ENCODE measurements at regions not wholly inside any gene's neighbourhood (a gene's known extent, or its start where the extent isn't known, plus 50 kb on each side); places are given as distances from the start of the nearest gene placed in this dataset.
"Not testable (repeated sequence)": the region's sequence is repeated elsewhere in the genome, so short reads cannot be mapped to it uniquely, and the experiment has no call there.

DNA sequence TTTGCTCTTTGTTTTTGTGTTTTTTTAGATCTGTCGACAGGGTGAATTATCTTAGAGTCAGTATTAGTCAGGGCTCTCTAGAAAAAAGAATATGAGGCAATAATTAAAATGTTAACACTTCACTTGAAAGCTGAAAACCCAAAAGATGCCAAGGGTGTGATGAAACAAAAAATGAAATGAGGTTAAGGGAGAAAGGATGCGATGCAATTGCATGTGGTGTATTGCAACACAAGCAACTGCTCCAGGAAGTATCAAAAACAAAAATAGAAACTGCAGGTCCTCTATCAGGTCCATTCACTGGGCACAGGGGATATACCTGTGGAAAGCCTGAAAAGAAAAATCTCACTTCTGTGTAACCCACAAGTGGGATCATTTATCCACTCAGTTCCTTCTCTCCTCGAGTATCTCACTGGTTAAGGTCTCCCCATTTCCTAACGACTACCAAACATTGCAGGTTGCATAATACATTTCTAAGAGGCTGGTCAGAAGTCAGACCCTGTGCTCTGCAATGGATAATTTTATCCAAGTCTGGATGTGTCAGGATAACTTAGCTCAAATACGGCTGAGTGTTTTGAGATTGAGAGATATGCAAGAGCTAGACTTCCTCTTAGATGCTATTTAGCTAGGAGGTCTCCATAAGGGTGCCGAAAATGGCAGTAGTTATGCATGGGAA lies 257.7 kb upstream of the GJE1 start:
- DNase-seq = no peak

DNA sequence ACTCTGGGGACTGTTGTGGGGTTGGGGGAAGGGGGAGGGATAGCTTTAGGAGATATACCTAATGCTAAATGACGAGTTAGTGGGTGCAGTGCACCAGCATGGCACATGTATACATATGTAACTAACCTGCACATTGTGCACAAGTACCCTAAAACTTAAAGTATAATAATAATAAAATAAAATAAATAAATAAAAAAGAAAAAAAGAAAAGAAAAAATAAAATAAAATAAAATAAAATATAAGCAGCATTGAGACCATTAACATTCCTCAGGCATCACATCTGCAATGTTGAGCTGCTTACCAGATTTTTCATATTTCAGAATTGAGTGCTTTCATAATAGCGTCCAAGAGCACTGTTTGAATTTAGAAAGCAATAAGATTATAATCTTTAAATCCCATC lies 263.2 kb upstream of the GJE1 start:
- not testable (repeated sequence) for DNase-seq

DNA sequence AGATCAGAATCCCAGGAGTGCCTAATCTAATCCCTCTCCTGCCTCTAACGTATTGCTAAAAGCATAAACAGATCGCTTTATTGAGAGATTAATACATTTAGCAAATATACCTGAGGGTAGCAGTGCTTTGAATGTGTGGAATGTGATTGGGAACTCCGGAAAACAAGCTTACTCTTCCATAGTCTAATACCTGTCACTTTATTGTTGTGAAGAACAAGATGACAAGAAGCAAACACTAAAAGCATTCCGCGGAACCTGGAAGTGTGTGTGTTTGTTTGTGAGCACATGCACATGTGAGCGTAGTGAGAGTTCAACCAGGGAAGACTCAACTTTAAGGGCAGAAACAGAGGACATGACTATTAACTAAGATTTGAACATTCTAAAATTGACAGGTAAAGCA lies 265.0 kb upstream of the GJE1 start:
- no peak for DNase-seq

DNA sequence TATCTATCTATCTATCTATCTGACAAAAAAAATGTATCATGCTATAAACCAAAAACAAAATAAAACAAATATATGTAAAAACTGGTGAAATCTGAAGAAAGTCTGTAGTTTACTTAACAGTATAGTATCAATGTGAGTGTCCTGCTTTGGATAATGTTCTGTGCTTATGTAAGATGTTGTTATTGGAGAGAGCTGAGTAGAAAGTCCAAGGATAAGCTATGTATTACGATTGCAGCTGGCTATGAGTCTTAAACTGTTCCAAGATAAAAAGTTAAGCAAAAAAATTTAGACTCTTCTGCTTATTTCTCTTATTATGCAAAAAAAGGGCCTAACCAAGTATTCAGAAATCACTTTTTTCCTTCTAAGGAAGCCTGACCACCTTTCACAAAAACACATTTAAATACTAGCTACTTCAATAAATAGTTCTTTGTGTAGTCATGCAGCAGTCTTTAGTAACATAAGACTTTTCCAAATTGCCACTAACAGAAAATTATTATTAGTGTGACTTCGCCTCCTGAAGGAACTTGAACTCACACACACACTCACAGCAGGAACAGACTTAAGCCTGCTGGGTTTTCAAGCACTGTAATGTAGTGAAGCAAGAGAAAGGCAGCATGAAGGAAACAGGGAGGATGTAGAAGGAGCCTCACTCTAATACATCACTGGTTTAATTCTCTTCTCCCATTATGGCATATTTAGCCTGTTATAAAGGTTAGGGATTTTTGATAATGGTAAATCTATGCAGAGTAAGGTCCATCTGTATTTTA lies 265.8 kb upstream of the GJE1 start:
- no peak for DNase-seq

DNA sequence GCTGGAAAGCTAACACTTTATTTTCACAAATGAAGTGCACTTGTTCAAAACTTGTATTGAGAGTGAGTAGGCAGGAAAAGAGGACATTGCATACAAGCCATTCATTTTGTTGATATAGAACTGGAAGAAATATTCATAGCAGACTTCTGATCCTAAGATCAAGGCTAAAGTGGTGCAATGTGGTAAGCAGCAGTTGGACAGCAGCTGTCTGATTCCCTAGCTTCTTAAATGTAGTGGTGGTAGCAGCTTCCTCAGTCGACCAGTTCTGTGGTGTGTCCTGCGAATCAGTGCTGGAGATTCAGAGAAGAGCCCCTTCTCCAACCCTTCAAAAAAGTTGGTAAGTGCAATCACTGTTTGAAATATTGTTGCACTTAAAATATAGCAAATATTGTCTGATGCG lies 281.7 kb upstream of the GJE1 start:
- no peak for DNase-seq

DNA sequence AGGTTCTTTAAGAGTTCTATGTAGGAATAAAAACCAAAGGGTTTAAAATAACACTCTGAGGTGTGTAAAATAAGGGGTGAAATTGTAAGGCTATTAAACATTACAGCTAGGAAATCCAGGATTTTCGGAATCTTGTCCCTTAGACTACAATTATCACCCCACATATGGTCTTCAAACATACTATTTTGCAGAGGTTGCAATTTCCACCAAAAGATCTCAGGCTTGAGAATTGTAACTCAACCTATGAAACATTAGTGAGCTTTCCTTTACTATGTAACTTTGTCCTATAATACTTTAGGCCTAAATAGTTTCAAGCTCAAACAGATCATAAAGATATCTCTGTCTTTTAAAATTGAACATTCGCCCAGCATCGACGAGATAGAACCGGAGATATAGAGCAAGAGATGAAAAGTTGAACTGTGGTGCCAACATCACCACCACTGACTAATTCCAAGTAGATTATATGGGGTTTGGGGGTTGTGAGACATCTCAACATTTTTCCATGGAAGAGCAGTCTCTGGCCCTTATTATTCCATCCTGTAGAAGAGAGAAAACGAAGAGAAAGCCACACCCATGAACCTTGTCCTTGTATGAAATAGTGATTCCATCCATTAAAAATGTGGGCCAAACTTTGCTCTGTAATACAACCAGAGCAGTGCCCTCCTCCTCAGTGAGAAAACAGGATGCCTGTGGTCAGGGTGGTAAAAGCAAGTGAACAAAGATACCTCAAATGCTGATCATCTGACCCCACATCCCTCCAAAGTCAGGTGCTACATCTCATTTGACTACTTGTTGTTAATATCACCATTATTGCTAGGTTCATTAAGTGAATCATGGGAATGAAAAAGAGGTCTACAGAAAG lies 284.5 kb upstream of the GJE1 start:
- DNase-seq = no peak

DNA sequence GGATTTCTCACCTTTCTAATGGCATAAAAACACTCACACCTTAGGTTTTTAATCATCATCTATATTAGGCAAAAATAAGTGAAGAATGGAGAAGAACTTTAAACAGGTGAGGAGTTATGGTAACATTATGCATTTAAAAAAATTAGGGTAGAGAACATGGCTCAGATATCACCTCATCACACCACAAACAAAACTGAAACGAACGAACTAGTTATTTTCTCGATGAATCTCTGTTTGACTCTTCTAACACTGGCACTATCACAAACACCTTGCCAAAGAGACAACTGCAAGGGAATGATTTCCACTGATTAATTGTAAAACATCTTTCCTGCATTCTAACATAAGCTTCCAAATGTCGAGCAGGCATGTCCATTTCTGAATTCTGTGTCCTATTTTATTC lies 286.1 kb upstream of the GJE1 start:
- DNase-seq = no peak

DNA sequence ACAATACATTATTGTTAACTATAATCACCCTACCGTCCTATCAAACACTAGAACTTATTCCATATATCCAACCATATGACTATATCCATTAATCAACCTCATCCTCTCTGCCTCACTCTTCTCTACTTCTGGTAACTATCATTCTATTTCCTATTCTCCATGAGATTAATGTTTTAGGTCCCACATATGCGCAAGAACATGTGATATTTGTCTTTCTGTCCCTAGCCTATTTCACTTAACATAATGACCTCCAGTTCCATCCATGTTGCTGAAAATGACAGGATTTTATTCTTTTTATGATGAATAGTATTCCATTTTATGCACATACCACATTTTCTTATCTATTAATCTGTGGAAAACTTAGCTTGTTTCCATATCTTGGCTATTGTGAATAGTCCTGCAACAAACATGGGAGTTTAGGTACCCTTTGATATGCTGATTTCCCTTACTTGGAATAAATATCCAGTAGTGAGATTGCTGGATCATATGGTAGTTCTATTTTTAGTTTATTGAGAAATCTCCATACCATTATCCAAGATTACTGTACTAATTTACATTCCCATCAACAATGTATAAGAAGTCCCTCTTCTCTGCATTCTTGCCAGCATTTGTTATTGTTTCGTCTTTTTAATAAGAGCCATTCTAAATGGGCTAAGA lies 289.4 kb upstream of the GJE1 start:
- DNase-seq = no peak

DNA sequence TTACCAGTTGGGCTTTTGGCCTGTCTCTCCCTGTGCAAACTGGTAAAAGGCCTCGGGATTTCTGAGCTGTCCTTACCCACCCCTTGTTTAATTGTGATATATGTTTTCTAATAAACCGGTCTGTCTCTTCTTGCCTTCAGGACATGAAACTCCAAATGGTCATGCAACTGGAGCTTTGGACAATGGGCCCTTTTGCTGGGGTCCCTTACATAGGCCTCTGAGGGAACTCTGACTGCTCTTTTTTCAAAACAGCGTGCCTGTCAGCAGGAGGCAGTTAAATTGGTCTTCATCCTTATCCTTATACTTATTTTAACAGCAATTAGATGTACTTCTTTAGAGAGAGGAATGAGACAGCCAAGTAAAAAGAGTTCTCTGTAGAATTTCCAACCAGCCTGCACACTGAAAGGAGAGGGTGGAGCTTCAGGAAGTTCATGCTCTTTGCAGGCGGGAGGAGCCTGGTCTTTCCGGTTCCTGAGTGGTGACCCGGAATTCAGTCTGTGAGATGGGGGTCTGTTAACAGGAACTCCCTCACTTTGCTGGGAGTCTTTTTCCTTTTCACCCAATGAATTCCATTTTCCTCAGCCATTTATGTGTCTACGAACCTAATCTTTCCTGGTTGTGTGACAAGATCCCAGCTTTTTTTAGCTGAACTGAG lies 299.6 kb upstream of the GJE1 start:
- no peak for DNase-seq

DNA sequence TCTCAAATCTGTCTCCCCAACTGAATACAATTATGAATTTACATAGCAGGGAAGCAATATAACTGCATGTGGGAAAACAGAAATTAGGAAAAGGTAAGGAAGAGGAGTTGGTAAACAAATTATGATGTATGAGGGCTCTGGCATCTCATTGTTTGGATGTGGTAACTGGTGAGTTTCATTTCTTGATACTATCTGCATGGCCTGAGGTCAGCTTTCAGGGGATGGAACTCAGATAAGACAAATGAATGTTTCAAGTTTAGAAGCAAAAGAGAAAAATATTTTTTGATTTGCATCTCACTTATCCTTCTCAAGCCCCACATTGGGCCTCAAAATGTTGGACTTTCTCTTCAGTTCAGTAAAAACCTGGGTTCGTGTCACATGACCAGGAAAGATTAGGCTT lies 302.2 kb upstream of the GJE1 start:
- no peak for DNase-seq

DNA sequence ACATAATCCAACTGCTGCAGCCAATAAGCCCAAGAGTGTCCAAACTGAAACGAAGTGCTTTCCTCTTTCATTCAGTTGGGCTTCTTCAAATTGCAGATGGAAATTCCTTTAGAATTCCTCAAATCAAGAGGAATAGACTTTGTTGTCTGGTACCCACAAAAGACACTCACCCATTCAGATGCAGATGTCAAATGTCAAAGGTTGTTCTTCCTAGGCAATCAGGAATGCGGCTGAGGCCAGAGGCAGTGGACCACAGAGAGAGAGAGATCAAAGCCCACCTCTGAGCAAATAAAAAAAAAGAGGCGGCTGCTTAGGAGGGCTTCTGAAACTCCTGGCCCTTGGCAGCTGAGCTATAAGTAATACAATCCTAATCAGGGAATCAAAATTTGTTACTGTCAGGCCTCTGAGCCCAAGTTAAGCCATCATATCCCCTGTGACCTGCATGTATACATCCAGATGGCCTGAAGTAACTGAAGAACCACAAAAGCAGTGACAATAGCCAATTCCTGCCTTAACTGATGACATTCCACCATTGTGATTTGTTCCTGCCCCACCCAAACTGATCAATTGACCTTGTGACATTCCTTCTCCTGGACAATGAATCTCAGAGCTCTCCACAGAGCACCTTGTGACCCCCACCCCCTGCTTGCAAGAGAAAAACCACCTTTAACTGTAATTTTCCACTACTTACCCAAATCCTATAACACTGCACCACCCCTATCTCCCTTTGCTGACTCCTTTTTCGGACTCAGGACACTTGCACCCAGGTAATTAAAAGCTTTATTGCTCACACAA lies 303.0 kb upstream of the GJE1 start:
- DNase-seq = no peak

DNA sequence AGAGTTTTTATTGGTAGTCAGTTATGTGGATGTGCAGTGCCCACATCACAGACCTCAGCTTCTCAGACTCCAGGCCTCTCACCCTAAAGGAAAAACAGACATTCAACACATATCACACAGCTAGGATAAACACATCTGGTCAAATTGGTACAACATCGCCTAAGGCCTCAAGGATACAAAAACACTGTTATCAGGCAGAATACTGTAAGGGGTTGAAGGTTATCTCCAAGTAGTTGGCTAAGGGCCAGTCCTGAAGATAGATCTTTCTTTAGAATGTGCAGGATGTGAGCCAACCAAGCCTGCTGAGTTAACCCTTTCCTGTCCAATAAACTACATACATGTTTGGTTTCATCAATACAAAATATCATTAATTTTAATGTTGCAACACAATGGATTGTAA lies 308.4 kb upstream of the GJE1 start:
- no peak for DNase-seq

DNA sequence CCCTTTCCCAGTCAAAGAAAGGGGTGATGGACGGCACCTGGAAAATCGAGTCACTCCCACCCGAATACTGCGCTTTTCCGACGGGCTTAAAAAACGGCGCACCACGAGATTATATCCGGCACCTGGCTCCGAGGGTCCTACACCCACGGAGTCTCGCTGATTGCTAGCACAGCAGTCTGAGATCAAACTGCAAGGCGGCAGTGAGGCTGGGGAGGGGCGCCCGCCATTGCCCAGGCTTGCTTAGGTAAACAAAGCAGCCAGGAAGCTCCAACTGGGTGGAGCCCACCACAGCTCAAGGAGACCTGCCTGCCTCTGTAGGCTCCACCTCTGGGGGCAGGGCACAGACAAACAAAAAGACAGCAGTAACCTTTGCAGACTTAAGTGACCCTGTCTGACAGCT lies 317.7 kb upstream of the GJE1 start:
- DNase-seq = not testable (repeated sequence)

DNA sequence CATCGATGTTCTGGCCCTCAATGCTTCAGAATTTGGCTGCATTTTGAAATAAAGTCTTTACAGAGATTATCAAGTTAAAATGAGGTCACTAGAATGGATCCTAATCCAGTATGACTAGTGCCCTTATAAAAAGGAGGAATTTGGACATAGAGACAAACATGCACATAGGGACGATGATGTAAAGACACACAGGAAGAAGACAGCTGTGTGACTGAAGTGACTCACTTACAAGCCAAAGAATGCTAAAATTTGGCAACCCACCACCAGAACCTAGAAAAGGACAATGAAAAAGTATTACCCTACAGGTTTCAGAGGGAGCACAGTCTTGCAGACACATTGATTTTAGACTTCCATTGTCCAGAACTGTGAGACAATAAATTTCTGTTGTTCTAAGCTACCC lies 322.8 kb upstream of the GJE1 start:
- DNase-seq = no peak

DNA sequence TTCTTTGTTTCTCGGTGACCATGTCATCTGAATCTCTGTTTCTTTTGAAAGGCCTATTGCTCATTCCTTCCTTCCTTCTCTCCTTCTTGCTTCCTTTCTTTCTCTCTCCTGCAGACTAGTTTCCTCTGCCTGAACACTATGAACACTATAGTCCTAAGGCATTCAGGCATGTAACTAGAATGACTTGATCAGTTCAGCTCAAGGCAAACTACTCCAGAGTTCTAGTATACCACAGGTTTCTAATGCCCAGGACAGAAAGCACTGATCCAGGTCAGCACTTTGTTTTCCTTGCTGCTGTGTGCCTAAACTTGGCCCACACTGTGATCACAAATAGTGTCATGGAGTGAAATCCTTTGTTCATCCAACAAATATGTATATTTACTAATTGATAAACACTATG lies 324.1 kb upstream of the GJE1 start:
- no peak for DNase-seq

DNA sequence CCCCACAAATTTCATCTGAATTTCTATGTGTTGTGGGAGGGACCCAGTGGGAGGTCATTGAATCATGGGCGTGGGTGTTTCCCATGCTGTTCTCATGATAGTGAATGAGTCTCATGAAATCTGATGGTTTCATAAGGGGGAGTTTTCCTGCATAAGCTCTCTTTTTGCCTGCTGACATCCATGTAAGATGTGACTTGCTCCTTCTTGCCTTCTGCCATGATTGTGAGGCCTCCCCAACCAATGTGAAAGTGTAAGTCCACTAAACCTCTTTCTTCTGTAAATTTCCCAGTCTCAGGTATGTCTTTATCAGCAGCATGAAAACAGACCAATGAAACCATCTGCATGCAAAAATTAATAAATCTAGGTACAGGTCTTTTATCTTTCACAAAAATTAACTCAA lies 331.8 kb upstream of the GJE1 start:
- not testable (repeated sequence) for DNase-seq

DNA sequence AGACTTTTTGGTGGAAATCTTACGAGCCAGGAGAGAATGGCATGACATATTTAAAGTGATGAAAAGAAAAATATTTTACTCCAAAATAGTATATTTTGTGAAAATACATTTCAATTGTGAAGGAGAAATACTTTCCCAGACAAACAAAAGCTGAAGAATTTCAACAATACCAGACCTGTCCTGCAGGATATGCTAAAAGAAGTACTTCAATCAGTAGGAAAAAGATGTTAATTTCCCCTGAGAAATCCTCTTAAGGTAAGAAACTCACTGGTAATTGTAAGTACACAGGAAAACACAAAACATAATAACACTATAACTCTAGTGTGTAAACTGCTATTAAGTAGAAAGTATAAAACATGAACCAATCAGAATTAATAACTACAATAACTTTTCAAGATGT lies 341.8 kb upstream of the GJE1 start:
- no peak for DNase-seq

DNA sequence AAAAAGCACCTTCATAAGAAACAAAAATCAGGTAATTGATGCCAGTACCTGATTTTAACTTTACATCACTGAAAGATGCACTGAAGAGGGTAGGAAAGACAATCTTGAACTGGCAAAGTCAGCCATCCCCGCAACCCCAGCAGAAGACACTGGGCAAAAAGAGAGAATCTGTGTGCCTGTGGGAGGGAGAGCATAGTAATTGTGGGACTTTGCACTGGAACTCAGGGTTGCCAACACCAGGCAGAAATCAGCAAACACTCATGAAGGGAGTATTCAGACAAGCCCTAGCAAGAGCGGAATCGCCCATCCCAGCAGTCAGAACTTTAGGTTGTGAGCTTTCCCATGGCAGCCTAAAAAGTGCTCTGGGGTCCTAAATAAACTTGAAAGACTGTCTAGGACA lies 344.6 kb upstream of the GJE1 start:
- DNase-seq = no peak

DNA sequence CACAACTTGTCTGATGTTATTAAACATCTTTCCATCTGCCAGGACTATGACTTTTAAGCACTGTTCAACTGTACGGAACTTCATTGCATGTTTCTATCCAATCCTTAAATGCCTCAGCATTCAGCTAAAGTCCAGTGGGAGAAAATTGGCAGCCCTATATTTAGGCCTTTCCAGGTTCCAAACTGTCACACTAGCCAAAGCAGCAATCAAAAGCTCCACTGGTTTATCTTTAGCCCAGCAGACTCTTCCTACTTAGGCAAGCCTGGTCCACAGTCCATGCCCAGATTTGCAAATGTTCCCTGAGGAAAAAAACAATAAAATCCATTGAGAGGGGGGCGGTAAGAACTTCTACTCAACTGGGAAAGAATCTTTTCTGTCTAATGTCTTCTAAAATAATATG lies 349.1 kb upstream of the GJE1 start:
- no peak for DNase-seq

DNA sequence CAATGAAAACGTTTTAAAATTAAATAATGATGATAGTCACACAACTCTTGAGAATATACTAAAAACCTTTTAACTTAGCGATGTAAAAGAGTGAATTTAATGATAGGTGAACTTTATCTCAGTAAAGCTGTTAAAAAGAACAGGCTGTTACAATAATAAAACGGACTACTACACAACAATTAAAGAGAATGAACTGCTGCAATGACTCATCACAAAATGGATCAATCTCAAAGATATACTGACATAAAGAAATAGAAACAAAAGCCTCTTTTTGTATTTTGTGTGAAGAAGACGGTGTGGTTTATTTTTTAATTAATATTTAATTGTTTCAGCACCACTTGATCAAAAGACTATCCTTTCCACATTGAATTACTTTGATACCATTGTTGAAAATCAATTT lies 352.4 kb upstream of the GJE1 start:
- DNase-seq = no peak

DNA sequence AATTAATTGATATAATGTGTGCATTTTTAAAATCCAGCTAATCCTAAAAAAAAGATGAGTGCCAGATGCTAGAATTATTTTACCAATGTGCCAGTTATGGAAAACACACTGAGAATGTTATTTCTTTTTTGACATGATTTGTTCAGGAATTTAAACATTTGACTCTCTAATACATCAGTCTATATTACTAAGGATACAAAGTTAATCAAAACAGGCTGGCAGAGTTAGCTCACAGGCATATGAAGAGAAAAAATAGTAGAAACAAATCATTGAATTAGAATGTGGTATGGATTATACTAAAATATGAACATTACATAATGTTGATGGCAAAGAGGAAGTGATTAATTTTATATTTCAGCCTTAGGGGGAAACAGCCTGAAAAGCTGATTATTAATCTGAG lies 368.3 kb upstream of the GJE1 start:
- no peak for DNase-seq

DNA sequence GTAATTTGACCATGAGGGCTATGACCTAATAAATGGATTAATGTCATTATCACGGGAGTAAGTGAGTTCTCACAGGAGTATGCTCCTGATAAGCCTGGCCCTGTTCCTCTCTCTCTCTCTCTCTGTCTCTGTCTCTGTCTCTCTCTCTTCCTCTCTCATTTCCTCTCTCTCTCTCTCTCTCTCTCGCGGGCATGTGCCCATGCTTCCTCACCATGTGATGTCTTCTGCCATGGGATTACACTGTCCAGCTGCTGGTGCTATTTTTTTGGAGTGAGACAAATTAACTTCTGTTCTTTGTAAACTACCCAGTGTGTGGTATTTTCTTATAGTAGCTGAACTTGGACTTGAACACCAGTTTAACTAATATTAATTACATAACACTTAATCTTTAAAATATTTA lies 374.3 kb upstream of the GJE1 start:
- DNase-seq = no peak

Data from DMS79 (cell line).